SK-N-SH treated with all-trans-retinoic acid at 6 μM for 48 hours (cell line): ENCODE measurements at regions not wholly inside any gene's neighbourhood (a gene's known extent, or its start where the extent isn't known, plus 50 kb on each side); places are given as distances from the start of the nearest gene placed in this dataset.

Experiments used
- ATAC-seq: fragments of 200-7000 bp; cut with Tn5 transposase; 3 replicates; pipeline ENCODE4 v1.9.1; 2020; ENCODE audit warnings: mild to moderate bottlenecking, moderate library complexity
- ARNTL ChIP-seq: fragments of 450-650 bp; formaldehyde crosslinking; IDR thresholded peaks from 2 replicates; pipeline ENCODE4 v1.5.0; 2020; ENCODE audit warnings: low read depth, mild to moderate bottlenecking, moderate library complexity, borderline replicate concordance
- BACH2 ChIP-seq: fragments of 250-450 bp; sonication (Bioruptor Pico); IDR thresholded peaks from 2 replicates; pipeline ENCODE4 v1.9.0; 2021; ENCODE audit warnings: mild to moderate bottlenecking, borderline replicate concordance
- CSDC2 ChIP-seq: fragments of 250-450 bp; sonication (Bioruptor Pico); IDR thresholded peaks from 2 replicates; pipeline ENCODE4 v1.5.0; 2020; ENCODE audit warnings: mild to moderate bottlenecking, moderate library complexity
- CSRNP3 ChIP-seq: fragments of 250-450 bp; sonication (Bioruptor Pico); IDR thresholded peaks from 2 replicates; pipeline ENCODE4 v1.5.1; 2021; ENCODE audit warnings: mild to moderate bottlenecking, moderate library complexity
- ESRRG ChIP-seq: fragments of 250-450 bp; sonication (Bioruptor Pico); IDR thresholded peaks from 2 replicates; pipeline ENCODE4 v1.6.1; 2021; ENCODE audit warnings: mild to moderate bottlenecking
- GLIS3 ChIP-seq: fragments of 250-450 bp; sonication (Bioruptor Pico); IDR thresholded peaks from 2 replicates; pipeline ENCODE4 v1.5.0; 2020; ENCODE audit warnings: mild to moderate bottlenecking, moderate library complexity
- ISL1 ChIP-seq: fragments of 250-450 bp; sonication (Bioruptor Pico); IDR thresholded peaks from 2 replicates; pipeline ENCODE4 v2.1.2; 2022; ENCODE audit warnings: mild to moderate bottlenecking, moderate library complexity
- OSR1 ChIP-seq: fragments of 250-450 bp; sonication (Bioruptor Pico); IDR thresholded peaks from 2 replicates; pipeline ENCODE4 v1.8.0; 2022; ENCODE audit warnings: moderate library complexity, mild to moderate bottlenecking, inconsistent platforms
- POU6F1 ChIP-seq: fragments of 250-450 bp; sonication (Bioruptor Pico); IDR thresholded peaks from 2 replicates; pipeline ENCODE4 v1.8.0; 2021; ENCODE audit warnings: low read depth, mild to moderate bottlenecking, moderate library complexity, borderline replicate concordance
- PPARA ChIP-seq: fragments of 250-450 bp; sonication (Bioruptor Pico); IDR thresholded peaks from 2 replicates; pipeline ENCODE4 v1.5.0; 2020; ENCODE audit warnings: mild to moderate bottlenecking, borderline replicate concordance
- RARB ChIP-seq: fragments of 250-450 bp; sonication (Bioruptor Pico); IDR thresholded peaks from 2 replicates; pipeline ENCODE4 v1.8.0; 2021; ENCODE audit warnings: mild to moderate bottlenecking, moderate library complexity
- SNAI2 ChIP-seq: fragments of 250-450 bp; sonication (Bioruptor Pico); IDR thresholded peaks from 2 replicates; pipeline ENCODE4 v1.5.0; 2020; ENCODE audit warnings: mild to moderate bottlenecking, moderate library complexity
- TCF4 ChIP-seq: fragments of 250-450 bp; sonication (Bioruptor Pico); IDR thresholded peaks from 2 replicates; pipeline ENCODE4 v1.8.0; 2021; ENCODE audit warnings: mild to moderate bottlenecking, moderate library complexity, borderline replicate concordance
- ZC3H10 ChIP-seq: fragments of 250-450 bp; sonication (Bioruptor Pico); IDR thresholded peaks from 2 replicates; pipeline ENCODE4 v1.5.1; 2021; ENCODE audit warnings: mild to moderate bottlenecking, moderate library complexity
- ZFP3 ChIP-seq: fragments of 250-450 bp; sonication (Bioruptor Pico); IDR thresholded peaks from 2 replicates; pipeline ENCODE4 v1.5.0; 2020; ENCODE audit warnings: mild to moderate bottlenecking, moderate library complexity
- ZFP30 ChIP-seq: fragments of 450-650 bp; formaldehyde crosslinking; IDR thresholded peaks from 2 replicates; pipeline ENCODE4 v1.5.0; 2022; ENCODE audit warnings: mild to moderate bottlenecking, moderate library complexity
- ZNF565 ChIP-seq: fragments of 450-650 bp; formaldehyde crosslinking; conservative IDR thresholded peaks from 2 replicates; pipeline ENCODE4 v1.5.0; 2020; ENCODE audit warnings: low read depth, mild to moderate bottlenecking, moderate library complexity
- ZNF70 ChIP-seq: fragments of 450-650 bp; formaldehyde crosslinking; IDR thresholded peaks from 2 replicates; pipeline ENCODE4 v1.5.0; 2020; ENCODE audit warnings: mild to moderate bottlenecking, moderate library complexity
- ZNF8 ChIP-seq: fragments of 450-650 bp; formaldehyde crosslinking; IDR thresholded peaks from 2 replicates; pipeline ENCODE4 v1.5.0; 2020; ENCODE audit warnings: mild to moderate bottlenecking, moderate library complexity
- TF ChIP-seq, protein P1 (sequence below): fragments of 250-450 bp; sonication (Bioruptor Pico); IDR thresholded peaks from 2 replicates; pipeline ENCODE4 v1.5.1; 2020; ENCODE audit warnings: low read depth, mild to moderate bottlenecking, moderate library complexity
- TF ChIP-seq, protein P2 (sequence below): fragments of 250-450 bp; sonication (Bioruptor Pico); IDR thresholded peaks from 2 replicates; pipeline ENCODE4 v1.5.0; 2020; ENCODE audit warnings: mild to moderate bottlenecking, moderate library complexity
- TF ChIP-seq, protein P3 (sequence below): fragments of 250-450 bp; sonication (Bioruptor Pico); IDR thresholded peaks from 2 replicates; pipeline ENCODE4 v1.8.0; 2020; ENCODE audit warnings: mild to moderate bottlenecking, moderate library complexity, borderline replicate concordance

- TF ChIP-seq ZNF70 (CRISPR knock-in tag), result no peak
- TF ChIP-seq CSDC2 (CRISPR knock-in tag), result no peak
- TF ChIP-seq, protein P1, sequence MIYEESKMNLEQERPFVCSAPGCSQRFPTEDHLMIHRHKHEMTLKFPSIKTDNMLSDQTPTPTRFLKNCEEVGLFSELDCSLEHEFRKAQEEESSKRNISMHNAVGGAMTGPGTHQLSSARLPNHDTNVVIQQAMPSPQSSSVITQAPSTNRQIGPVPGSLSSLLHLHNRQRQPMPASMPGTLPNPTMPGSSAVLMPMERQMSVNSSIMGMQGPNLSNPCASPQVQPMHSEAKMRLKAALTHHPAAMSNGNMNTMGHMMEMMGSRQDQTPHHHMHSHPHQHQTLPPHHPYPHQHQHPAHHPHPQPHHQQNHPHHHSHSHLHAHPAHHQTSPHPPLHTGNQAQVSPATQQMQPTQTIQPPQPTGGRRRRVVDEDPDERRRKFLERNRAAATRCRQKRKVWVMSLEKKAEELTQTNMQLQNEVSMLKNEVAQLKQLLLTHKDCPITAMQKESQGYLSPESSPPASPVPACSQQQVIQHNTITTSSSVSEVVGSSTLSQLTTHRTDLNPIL (CRISPR knock-in tag), result no peak
- TF ChIP-seq GLIS3, result no peak
- no peak for TF ChIP-seq ZC3H10 (CRISPR knock-in tag)
- TF ChIP-seq, protein P2, sequence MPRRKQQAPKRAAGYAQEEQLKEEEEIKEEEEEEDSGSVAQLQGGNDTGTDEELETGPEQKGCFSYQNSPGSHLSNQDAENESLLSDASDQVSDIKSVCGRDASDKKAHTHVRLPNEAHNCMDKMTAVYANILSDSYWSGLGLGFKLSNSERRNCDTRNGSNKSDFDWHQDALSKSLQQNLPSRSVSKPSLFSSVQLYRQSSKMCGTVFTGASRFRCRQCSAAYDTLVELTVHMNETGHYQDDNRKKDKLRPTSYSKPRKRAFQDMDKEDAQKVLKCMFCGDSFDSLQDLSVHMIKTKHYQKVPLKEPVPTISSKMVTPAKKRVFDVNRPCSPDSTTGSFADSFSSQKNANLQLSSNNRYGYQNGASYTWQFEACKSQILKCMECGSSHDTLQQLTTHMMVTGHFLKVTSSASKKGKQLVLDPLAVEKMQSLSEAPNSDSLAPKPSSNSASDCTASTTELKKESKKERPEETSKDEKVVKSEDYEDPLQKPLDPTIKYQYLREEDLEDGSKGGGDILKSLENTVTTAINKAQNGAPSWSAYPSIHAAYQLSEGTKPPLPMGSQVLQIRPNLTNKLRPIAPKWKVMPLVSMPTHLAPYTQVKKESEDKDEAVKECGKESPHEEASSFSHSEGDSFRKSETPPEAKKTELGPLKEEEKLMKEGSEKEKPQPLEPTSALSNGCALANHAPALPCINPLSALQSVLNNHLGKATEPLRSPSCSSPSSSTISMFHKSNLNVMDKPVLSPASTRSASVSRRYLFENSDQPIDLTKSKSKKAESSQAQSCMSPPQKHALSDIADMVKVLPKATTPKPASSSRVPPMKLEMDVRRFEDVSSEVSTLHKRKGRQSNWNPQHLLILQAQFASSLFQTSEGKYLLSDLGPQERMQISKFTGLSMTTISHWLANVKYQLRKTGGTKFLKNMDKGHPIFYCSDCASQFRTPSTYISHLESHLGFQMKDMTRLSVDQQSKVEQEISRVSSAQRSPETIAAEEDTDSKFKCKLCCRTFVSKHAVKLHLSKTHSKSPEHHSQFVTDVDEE (CRISPR knock-in tag), result no peak
- no peak for TF ChIP-seq ZFP3
- TF ChIP-seq, protein P3, sequence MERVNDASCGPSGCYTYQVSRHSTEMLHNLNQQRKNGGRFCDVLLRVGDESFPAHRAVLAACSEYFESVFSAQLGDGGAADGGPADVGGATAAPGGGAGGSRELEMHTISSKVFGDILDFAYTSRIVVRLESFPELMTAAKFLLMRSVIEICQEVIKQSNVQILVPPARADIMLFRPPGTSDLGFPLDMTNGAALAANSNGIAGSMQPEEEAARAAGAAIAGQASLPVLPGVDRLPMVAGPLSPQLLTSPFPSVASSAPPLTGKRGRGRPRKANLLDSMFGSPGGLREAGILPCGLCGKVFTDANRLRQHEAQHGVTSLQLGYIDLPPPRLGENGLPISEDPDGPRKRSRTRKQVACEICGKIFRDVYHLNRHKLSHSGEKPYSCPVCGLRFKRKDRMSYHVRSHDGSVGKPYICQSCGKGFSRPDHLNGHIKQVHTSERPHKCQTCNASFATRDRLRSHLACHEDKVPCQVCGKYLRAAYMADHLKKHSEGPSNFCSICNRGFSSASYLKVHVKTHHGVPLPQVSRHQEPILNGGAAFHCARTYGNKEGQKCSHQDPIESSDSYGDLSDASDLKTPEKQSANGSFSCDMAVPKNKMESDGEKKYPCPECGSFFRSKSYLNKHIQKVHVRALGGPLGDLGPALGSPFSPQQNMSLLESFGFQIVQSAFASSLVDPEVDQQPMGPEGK (CRISPR knock-in tag), result no peak
- no peak for TF ChIP-seq ARNTL (CRISPR knock-in tag)
- no peak for TF ChIP-seq ZNF8 (CRISPR knock-in tag)
- no peak for TF ChIP-seq TCF4
- no peak for TF ChIP-seq ZNF565
- no peak for TF ChIP-seq ISL1
- no peak for TF ChIP-seq CSRNP3 (CRISPR knock-in tag)
- no peak for TF ChIP-seq ESRRG (CRISPR knock-in tag)
- no peak for TF ChIP-seq POU6F1 (CRISPR knock-in tag)
- TF ChIP-seq SNAI2 (CRISPR knock-in tag), result no peak
- no peak for TF ChIP-seq ZFP30 (CRISPR knock-in tag)
- no peak for TF ChIP-seq RARB (CRISPR knock-in tag)
- no peak for TF ChIP-seq PPARA (CRISPR knock-in tag)
- TF ChIP-seq, all 23 proteins: peak for 0
- ATAC-seq, result no peak
Measured at GRCh38 chrX:115402299-115402698, 112.8 kb downstream of the LUZP4 start.

- ATAC-seq, result no peak
- no peak for TF ChIP-seq ZNF565
- no peak for TF ChIP-seq BACH2 (CRISPR knock-in tag)
- TF ChIP-seq, protein P1 (CRISPR knock-in tag), result no peak
- no peak for TF ChIP-seq ARNTL (CRISPR knock-in tag)
- TF ChIP-seq ZFP3, result no peak
- no peak for TF ChIP-seq SNAI2 (CRISPR knock-in tag)
- no peak for TF ChIP-seq CSRNP3 (CRISPR knock-in tag)
- TF ChIP-seq, protein P3 (CRISPR knock-in tag), result no peak
- TF ChIP-seq OSR1 (CRISPR knock-in tag), result no peak
- TF ChIP-seq ZNF70 (CRISPR knock-in tag), result no peak
- TF ChIP-seq CSDC2 (CRISPR knock-in tag), result no peak
- TF ChIP-seq ZFP30 (CRISPR knock-in tag), result no peak
- TF ChIP-seq RARB (CRISPR knock-in tag), result no peak
- TF ChIP-seq, all 23 proteins: peak for 0
Measured at GRCh38 chrX:115408771-115409400, 119.4 kb downstream of the LUZP4 start.
